AG04450 (cell line): ENCODE measurements at regions not wholly inside any gene's neighbourhood (a gene's known extent, or its start where the extent isn't known, plus 50 kb on each side); places are given as distances from the start of the nearest gene placed in this dataset.

Experiments used
- CTCF ChIA-PET: fragments of 300-600, 350-600 bp; formaldehyde crosslinking; extraction: SDS; loops from one replicate; lab custom pipeline; 2022; ENCODE audit warnings: antibody characterized with exemption, inconsistent platforms; lab: Charles Lee
- POLR2A ChIA-PET: fragments of 350-600 bp; formaldehyde crosslinking; extraction: SDS; loops from one replicate; lab custom pipeline; 2021; ENCODE audit warnings: antibody characterized with exemption, inconsistent platforms; lab: Yijun Ruan, JAX
- DNase-seq: peaks from one replicate; pipeline ENCODE4 v3.0.0-alpha.2; 2011; ENCODE audit warnings: low read depth, low spot score
- H3K27ac ChIP-seq: one replicate; pipeline ENCODE4 v1.5.1; 2012; ENCODE audit warnings: low read depth, low read length, control low read depth
- H3K27me3 ChIP-seq: one replicate; pipeline ENCODE4 v1.6.0; 2012; ENCODE audit warnings: low read length; ENCODE audit not compliant: control insufficient read depth, insufficient read depth
- H3K4me3 ChIP-seq: 2 replicates; pipeline ENCODE4 v1.5.1; 2011; ENCODE audit warnings: mild to moderate bottlenecking, low read depth, low read length, control low read depth
- H3K9me3 ChIP-seq: 2 replicates; pipeline ENCODE4 v1.5.1; 2012; ENCODE audit warnings: low read length; ENCODE audit not compliant: control insufficient read depth, insufficient read depth
- CTCF ChIP-seq: IDR thresholded peaks from 2 replicates; pipeline ENCODE4 v1.5.1; 2011; ENCODE audit warnings: low read depth, low read length, control low read depth, inconsistent platforms

- H3K4me3 ChIP-seq: no peak overlapping the region
- ChIA-PET POLR2A (no interaction called here), CTCF (no interaction called here)
- no peak overlapping the region for H3K27ac ChIP-seq
- no peak for TF ChIP-seq CTCF
- H3K27me3 ChIP-seq: no peaks in the 10 kb centered on the region
- DNase-seq: no peak
- H3K9me3 ChIP-seq: no peaks in the 10 kb centered on the region
Observed at GRCh38 chr4:60266505-60266904, 933.6 kb upstream of the ADGRL3 start.

- no peak for DNase-seq
- no peak for TF ChIP-seq CTCF
- ChIA-PET POLR2A (no interaction called here), CTCF (no interaction called here)
- no peak overlapping the region for H3K4me3 ChIP-seq
- H3K9me3 ChIP-seq: no peaks in the 10 kb centered on the region
- no peaks in the 10 kb centered on the region for H3K27me3 ChIP-seq
- no peak overlapping the region for H3K27ac ChIP-seq
Observed at GRCh38 chr4:60296386-60296785, 903.7 kb upstream of the ADGRL3 start.

GRCh38 chr4:60313611-60314178, 886.4 kb upstream of the ADGRL3 start:
- POLR2A ChIA-PET: no interaction called here
- Histone ChIP-seq H3K4me3 (no peak overlapping the region), H3K9me3 (no peaks in the 10 kb centered on the region), H3K27me3 (no peaks in the 10 kb centered on the region), H3K27ac (no peak overlapping the region)
- CTCF ChIA-PET: no interaction called here
- DNase-seq: no peak
- no peak for TF ChIP-seq CTCF

- Histone ChIP-seq H3K4me3 (no peak overlapping the region), H3K9me3 (no peaks in the 10 kb centered on the region), H3K27ac (no peak overlapping the region), H3K27me3 (no peaks in the 10 kb centered on the region)
- ChIA-PET CTCF (no interaction called here), POLR2A (no interaction called here)
- no peak for DNase-seq
- no peak for TF ChIP-seq CTCF
Observed at GRCh38 chr4:60314416-60314815, 885.7 kb upstream of the ADGRL3 start.

- CTCF ChIA-PET: no interaction called here
- Histone ChIP-seq H3K27me3 (no peaks in the 10 kb centered on the region), H3K9me3 (no peaks in the 10 kb centered on the region), H3K4me3 (no peak overlapping the region), H3K27ac (no peak overlapping the region)
- POLR2A ChIA-PET: no interaction called here
- DNase-seq: no peak
- no peak for TF ChIP-seq CTCF
Observed at GRCh38 chr4:60315586-60315985, 884.5 kb upstream of the ADGRL3 start.
